IMR-90 (cell line): ENCODE measurements at regions not wholly inside any gene's neighbourhood (a gene's known extent, or its start where the extent isn't known, plus 50 kb on each side); places are given as distances from the start of the nearest gene placed in this dataset.

Source experiments
- ATAC-seq: fragments of 200-7000 bp; cut with Tn5 transposase; 2 replicates; pipeline ENCODE4 v1.9.1; 2020; ENCODE audit warnings: low read depth, mild to moderate bottlenecking, moderate library complexity
- BruUV-seq: library from RNA; stranded (reverse); fragments of 400-500 nt; replicated peaks from 2 replicates; lab custom pipeline; 2021; lab: Mats Ljungman, UMichigan
- CTCF ChIA-PET: fragments of 300-600 bp; formaldehyde crosslinking; extraction: SDS; loops from one replicate; lab custom pipeline; 2021; ENCODE audit warnings: antibody characterized with exemption; lab: Yijun Ruan, JAX
- POLR2A ChIA-PET: fragments of 300-600 bp; sonication (Branson Sonifier 250); formaldehyde crosslinking; loops from one replicate; lab custom pipeline; 2022; ENCODE audit warnings: antibody characterized with exemption; ENCODE audit not compliant: unreplicated experiment; lab: Charles Lee
- DNase-seq: peaks from one replicate; pipeline ENCODE4 v3.0.0; 2013
- H2AFZ ChIP-seq: replicated peaks from 2 replicates; pipeline ENCODE3; 2013; ENCODE audit warnings: low read length, mild to moderate bottlenecking; ENCODE audit not compliant: poor library complexity
- H2AK5ac ChIP-seq: 2 replicates; pipeline ENCODE4 v1.6.1; 2013; ENCODE audit warnings: low read depth, low read length, inconsistent platforms
- H2AK9ac ChIP-seq: replicated peaks from 2 replicates; pipeline ENCODE3; 2013; ENCODE audit warnings: mild to moderate bottlenecking, low read depth, low read length, moderate library complexity; ENCODE audit not compliant: poor library complexity
- H2BK120ac ChIP-seq: 2 replicates; pipeline ENCODE4 v1.6.1; 2013; ENCODE audit warnings: low read depth, low read length, inconsistent platforms
- H2BK15ac ChIP-seq: 3 replicates; pipeline ENCODE4 v1.6.1; 2013; ENCODE audit warnings: low read depth, low read length, inconsistent platforms
- H2BK20ac ChIP-seq: 2 replicates; pipeline ENCODE4 v1.6.1; 2013; ENCODE audit warnings: low read depth, mild to moderate bottlenecking, inconsistent platforms, low read length, moderate library complexity
- H2BK5ac ChIP-seq: 2 replicates; pipeline ENCODE4 v1.6.1; 2013; ENCODE audit warnings: mild to moderate bottlenecking, low read depth, low read length, inconsistent platforms; ENCODE audit not compliant: poor library complexity, severe bottlenecking
- H3K14ac ChIP-seq: replicated peaks from 2 replicates; pipeline ENCODE4 v1.6.1; 2013; ENCODE audit warnings: low read depth, low read length, inconsistent platforms
- H3K18ac ChIP-seq: 2 replicates; pipeline ENCODE4 v1.6.1; 2013; ENCODE audit warnings: low read depth, low read length, control low read depth
- H3K23ac ChIP-seq: 2 replicates; pipeline ENCODE4 v1.6.1; 2013; ENCODE audit warnings: low read depth, low read length, inconsistent platforms
- H3K27ac ChIP-seq: 2 replicates; pipeline ENCODE4 v1.5.1; 2013; ENCODE audit warnings: mild to moderate bottlenecking, control low read depth, low read length; ENCODE audit not compliant: insufficient read depth
- H3K27me3 ChIP-seq: 2 replicates; pipeline ENCODE4 v1.6.1; 2013; ENCODE audit warnings: low read length; ENCODE audit not compliant: control insufficient read depth, insufficient read depth
- H3K36me3 ChIP-seq: 2 replicates; pipeline ENCODE4 v1.6.1; 2013; ENCODE audit warnings: low read length, mixed read lengths; ENCODE audit not compliant: control insufficient read depth, insufficient read depth
- H3K4ac ChIP-seq: 2 replicates; pipeline ENCODE4 v1.6.1; 2013; ENCODE audit warnings: low read depth, low read length, inconsistent platforms
- H3K4me1 ChIP-seq: 2 replicates; pipeline ENCODE4 v1.6.1; 2013; ENCODE audit warnings: low read length, mixed read lengths; ENCODE audit not compliant: control insufficient read depth, insufficient read depth
- H3K4me2 ChIP-seq: 2 replicates; pipeline ENCODE4 v1.6.1; 2013; ENCODE audit warnings: low read depth, mild to moderate bottlenecking, control low read depth, low read length, moderate library complexity
- H3K4me3 ChIP-seq: 2 replicates; pipeline ENCODE4 v1.5.1; 2013; ENCODE audit warnings: low read depth, mild to moderate bottlenecking, control low read depth, low read length, moderate library complexity; ENCODE audit not compliant: insufficient read depth
- H3K56ac ChIP-seq: 2 replicates; pipeline ENCODE4 v1.6.1; 2013; ENCODE audit warnings: low read length, inconsistent platforms; ENCODE audit not compliant: insufficient read depth; ENCODE audit errors: extremely low read depth
- H3K79me1 ChIP-seq, 2 experiments: 2 replicates each; pipeline ENCODE4 v1.6.1; 2013; ENCODE audit warnings: low read length in 2 of 2, inconsistent platforms in 1 of 2, low read depth in 1 of 2
- H3K9ac ChIP-seq: 2 replicates; pipeline ENCODE4 v1.6.1; 2013; ENCODE audit warnings: low read depth, low read length, control low read depth
- H3K9me1 ChIP-seq: 2 replicates; pipeline ENCODE4 v1.6.1; 2013; ENCODE audit warnings: low read length, inconsistent platforms; ENCODE audit not compliant: insufficient read depth
- H3K9me3 ChIP-seq: 2 replicates; pipeline ENCODE4 v1.6.1; 2013; ENCODE audit warnings: low read length; ENCODE audit not compliant: control insufficient read depth, insufficient read depth
- H4K20me1 ChIP-seq: 2 replicates; pipeline ENCODE4 v1.6.1; 2013; ENCODE audit warnings: low read length, inconsistent platforms; ENCODE audit not compliant: insufficient read depth
- H4K5ac ChIP-seq: 2 replicates; pipeline ENCODE4 v1.6.1; 2013; ENCODE audit warnings: mild to moderate bottlenecking, low read depth, low read length, control low read depth
- H4K8ac ChIP-seq, 2 experiments: 2 replicates each; pipeline ENCODE4 v1.6.1; 2013; ENCODE audit warnings: low read depth in 2 of 2, low read length in 2 of 2, control low read depth in 1 of 2, inconsistent platforms in 1 of 2
- H4K91ac ChIP-seq: 2 replicates; pipeline ENCODE4 v1.6.1; 2013; ENCODE audit warnings: low read depth, low read length, inconsistent platforms; ENCODE audit not compliant: insufficient read depth
- CHD1 ChIP-seq: IDR thresholded peaks from 2 replicates; pipeline ENCODE4 v1.6.1; 2012; ENCODE audit warnings: low read depth, low read length, improper control_type of control experiment
- FOS ChIP-seq: fragments of 150-350 bp; IDR thresholded peaks from 2 replicates; pipeline ENCODE4 v1.6.1; 2016; ENCODE audit warnings: low read depth, low read length
- MAFK ChIP-seq: IDR thresholded peaks from 2 replicates; pipeline ENCODE4 v1.6.1; 2012; ENCODE audit warnings: low read depth, low read length, improper control_type of control experiment
- MAZ ChIP-seq: IDR thresholded peaks from 2 replicates; pipeline ENCODE4 v1.6.1; 2012; ENCODE audit warnings: low read depth, mild to moderate bottlenecking, low read length, improper control_type of control experiment, moderate library complexity, borderline replicate concordance
- MXI1 ChIP-seq: IDR thresholded peaks from 2 replicates; pipeline ENCODE4 v1.6.1; 2012; ENCODE audit warnings: low read depth, mild to moderate bottlenecking, low read length, moderate library complexity, borderline replicate concordance
- NFE2L2 ChIP-seq: fragments of 150-350 bp; IDR thresholded peaks from 2 replicates; pipeline ENCODE4 v1.6.1; 2016; ENCODE audit warnings: low read depth, mild to moderate bottlenecking, low read length
- POLR2A ChIP-seq: IDR thresholded peaks from 2 replicates; pipeline ENCODE4 v1.6.1; 2012; ENCODE audit warnings: mild to moderate bottlenecking, low read depth, low read length
- RCOR1 ChIP-seq: IDR thresholded peaks from 2 replicates; pipeline ENCODE4 v1.6.1; 2012; ENCODE audit warnings: mild to moderate bottlenecking, low read length, improper control_type of control experiment; ENCODE audit not compliant: insufficient replicate concordance
- SMC3 ChIP-seq: fragments of 150-350 bp; IDR thresholded peaks from 2 replicates; pipeline ENCODE4 v1.6.1; 2016; ENCODE audit warnings: low read depth, mild to moderate bottlenecking, antibody characterized with exemption, low read length, moderate library complexity
- WGBS, 2 experiments: methylation state at CpG; one replicate each; pipeline versions ENCODE4 v1.1.5 to v1.1.7; 2013; ENCODE audit warnings: missing lambda C conversion rate in 2 of 2; ENCODE audit not compliant: insufficient read length in 1 of 2; ENCODE audit errors: extremely low coverage in 2 of 2; 5-methylcytosine and 5-hydroxymethylcytosine counted together
- dilution Hi-C: fragments of 300-500 bp; cut with HindIII; formaldehyde crosslinking; loops from one replicate; pipeline ENCODE4 v1.14.3; 2018; ENCODE audit warnings: low sequenced_read_pairs; ENCODE audit not compliant: unreplicated experiment
- in situ Hi-C: fragments of 300-500 bp; cut with MboI; formaldehyde crosslinking; loops from 3 replicates; pipeline ENCODE4 v1.14.3; 2019; ENCODE audit warnings: low sequenced_read_pairs, inconsistent platforms, mixed read lengths
- intact Hi-C: fragments of 100-400 bp; cut with micrococcal nuclease; formaldehyde crosslinking; loops from 2 replicates; pipeline ENCODE4 v1.10.0; 2022
- TF ChIP-seq, protein P1 (sequence below): conservative IDR thresholded peaks from 2 replicates; pipeline ENCODE4 v1.5.1; 2012; ENCODE audit warnings: mild to moderate bottlenecking, low read depth, low read length, improper control_type of control experiment
- TF ChIP-seq, protein P2 (sequence below): fragments of 150-350 bp; IDR thresholded peaks from 2 replicates; pipeline ENCODE4 v1.6.1; 2017; ENCODE audit warnings: mild to moderate bottlenecking, antibody characterized with exemption, low read length, low read depth

DNA sequence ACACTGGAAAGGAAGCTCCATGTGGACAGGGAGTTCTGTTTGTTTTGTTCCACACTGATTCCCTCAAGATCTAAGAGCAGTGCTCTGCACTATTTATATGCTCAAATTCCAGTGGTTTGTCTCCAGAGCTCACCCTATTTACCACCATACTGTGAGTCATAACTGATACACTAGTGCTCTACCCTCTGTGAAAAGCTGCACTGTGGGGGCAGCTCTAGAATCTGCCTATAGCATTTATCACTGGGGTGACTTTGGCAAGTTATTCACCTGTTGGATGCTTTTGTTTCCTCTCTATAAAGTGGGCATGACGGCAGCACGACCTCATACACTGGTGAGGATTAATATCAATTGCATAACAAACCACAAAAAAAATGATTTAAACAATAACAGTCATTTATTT, 307.8 kb downstream of the NR2F1-AS1 start:
- no TSS peak for BruUV-seq
- no peak overlapping the region for H3K4ac ChIP-seq
- ChIA-PET CTCF (no interaction called here), POLR2A (no interaction called here)
- H3K4me3 ChIP-seq: no peak overlapping the region
- H4K91ac ChIP-seq: no peak overlapping the region
- H3K9me3 ChIP-seq: peaks cover 11% of the 10 kb centered on the region
- no peak overlapping the region for H3K56ac ChIP-seq
- no peak overlapping the region for H3K9ac ChIP-seq
- no peaks in the 10 kb centered on the region for H3K79me1 ChIP-seq
- no peak overlapping the region for H2AK5ac ChIP-seq
- H4K5ac ChIP-seq: no peak overlapping the region
- dilution Hi-C loops: no loop called here
- intact Hi-C loops: no loop called here
- no peaks in the 10 kb centered on the region for H3K36me3 ChIP-seq
- H3K18ac ChIP-seq: no peak overlapping the region
- H2BK15ac ChIP-seq: 0 out of 3 replicates have a peak overlapping the region, but pooled peaks have one; percentile 46
- no peak overlapping the region for H2BK20ac ChIP-seq
- DNase-seq (peak; percentile 84), ATAC-seq (peak; percentile 93)
- H4K20me1 ChIP-seq: no peaks in the 10 kb centered on the region
- no peak overlapping the region for H3K27ac ChIP-seq
- in situ Hi-C loops: no loop called here
- no peak overlapping the region for H2AFZ ChIP-seq
- H2AK9ac ChIP-seq: no peak overlapping the region
- H3K4me1 ChIP-seq: peaks cover 5% of the 10 kb centered on the region; the same call in 1 of the 2 replicates
- H4K8ac ChIP-seq: no peak overlapping the region
- TF ChIP-seq SMC3: no peak
- TF ChIP-seq, protein P1, sequence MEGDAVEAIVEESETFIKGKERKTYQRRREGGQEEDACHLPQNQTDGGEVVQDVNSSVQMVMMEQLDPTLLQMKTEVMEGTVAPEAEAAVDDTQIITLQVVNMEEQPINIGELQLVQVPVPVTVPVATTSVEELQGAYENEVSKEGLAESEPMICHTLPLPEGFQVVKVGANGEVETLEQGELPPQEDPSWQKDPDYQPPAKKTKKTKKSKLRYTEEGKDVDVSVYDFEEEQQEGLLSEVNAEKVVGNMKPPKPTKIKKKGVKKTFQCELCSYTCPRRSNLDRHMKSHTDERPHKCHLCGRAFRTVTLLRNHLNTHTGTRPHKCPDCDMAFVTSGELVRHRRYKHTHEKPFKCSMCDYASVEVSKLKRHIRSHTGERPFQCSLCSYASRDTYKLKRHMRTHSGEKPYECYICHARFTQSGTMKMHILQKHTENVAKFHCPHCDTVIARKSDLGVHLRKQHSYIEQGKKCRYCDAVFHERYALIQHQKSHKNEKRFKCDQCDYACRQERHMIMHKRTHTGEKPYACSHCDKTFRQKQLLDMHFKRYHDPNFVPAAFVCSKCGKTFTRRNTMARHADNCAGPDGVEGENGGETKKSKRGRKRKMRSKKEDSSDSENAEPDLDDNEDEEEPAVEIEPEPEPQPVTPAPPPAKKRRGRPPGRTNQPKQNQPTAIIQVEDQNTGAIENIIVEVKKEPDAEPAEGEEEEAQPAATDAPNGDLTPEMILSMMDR: no peak
- TF ChIP-seq MAFK: no peak
- peak; percentile 77 for TF ChIP-seq RCOR1
- peak; percentile 45; the same call in 1 of the 2 replicates for TF ChIP-seq FOS
- no peak for TF ChIP-seq MXI1
- no peak for TF ChIP-seq NFE2L2
- no peak for TF ChIP-seq POLR2A
- no peak for TF ChIP-seq CHD1
- TF ChIP-seq, protein P2, sequence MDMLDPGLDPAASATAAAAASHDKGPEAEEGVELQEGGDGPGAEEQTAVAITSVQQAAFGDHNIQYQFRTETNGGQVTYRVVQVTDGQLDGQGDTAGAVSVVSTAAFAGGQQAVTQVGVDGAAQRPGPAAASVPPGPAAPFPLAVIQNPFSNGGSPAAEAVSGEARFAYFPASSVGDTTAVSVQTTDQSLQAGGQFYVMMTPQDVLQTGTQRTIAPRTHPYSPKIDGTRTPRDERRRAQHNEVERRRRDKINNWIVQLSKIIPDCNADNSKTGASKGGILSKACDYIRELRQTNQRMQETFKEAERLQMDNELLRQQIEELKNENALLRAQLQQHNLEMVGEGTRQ: peak; percentile 35; the same call in 1 of the 2 replicates
- TF ChIP-seq MAZ: no peak
- no peak overlapping the region for H3K14ac ChIP-seq
- no peak overlapping the region for H2BK5ac ChIP-seq
- H2BK120ac ChIP-seq: no peak overlapping the region
- no peak overlapping the region for H3K4me2 ChIP-seq
- no peak overlapping the region for H3K23ac ChIP-seq
- H3K27me3 ChIP-seq: no peaks in the 10 kb centered on the region
- WGBS, 2 experiments: 25% methylated on average over 2 of the region's 2 CpGs; no CpG with 5 or more reads in 1 of the 2 experiments
- H3K9me1 ChIP-seq: peaks cover 2% of the 10 kb centered on the region; the same call in 1 of the 2 replicates
